GM12878 (cell line): ENCODE measurements at regions not wholly inside any gene's neighbourhood (a gene's known extent, or its start where the extent isn't known, plus 50 kb on each side); places are given as distances from the start of the nearest gene placed in this dataset.

Experiments used
- BHLHE40 ChIP-seq, 2 experiments: fragments of 450-650 bp in 1 of 2; IDR thresholded peaks; 2 replicates each; pipeline ENCODE4 v1.6.1; 2011 to 2017; ENCODE audit warnings: low read depth in 2 of 2, borderline replicate concordance in 1 of 2, improper control_type of control experiment in 1 of 2, low read length in 1 of 2, mild to moderate bottlenecking in 1 of 2
- CEBPB ChIP-seq, 2 experiments: fragments of 150-350 bp in 1 of 2; IDR thresholded peaks; 2 replicates each; pipeline ENCODE4 v1.6.1; 2012 to 2014; ENCODE audit warnings: low read depth in 2 of 2, low read length in 2 of 2, borderline replicate concordance in 1 of 2, inconsistent platforms in 1 of 2
- EGR1 ChIP-seq, 2 experiments: IDR thresholded peaks; 1 replicate in 1 of 2; 2 replicates in 1 of 2; pipeline ENCODE4 v1.6.1; 2011 to 2012; ENCODE audit warnings: low read depth in 2 of 2, low read length in 2 of 2, borderline replicate concordance in 1 of 2, mild to moderate bottlenecking in 1 of 2, moderate library complexity in 1 of 2
- FOXM1 ChIP-seq: IDR thresholded peaks from 2 replicates; pipeline ENCODE4 v1.6.1; 2012; ENCODE audit warnings: low read depth, mild to moderate bottlenecking, inconsistent platforms, low read length, moderate library complexity
- POLR2A ChIP-seq: IDR thresholded peaks from 2 replicates; pipeline ENCODE4 v1.6.1; 2011; ENCODE audit warnings: low read depth, mild to moderate bottlenecking, low read length
- RAD21 ChIP-seq: IDR thresholded peaks from 2 replicates; pipeline ENCODE4 v1.6.1; 2011; ENCODE audit warnings: mild to moderate bottlenecking, low read depth, low read length, moderate library complexity; ENCODE audit not compliant: insufficient read depth
- TAF1 ChIP-seq: IDR thresholded peaks from 2 replicates; pipeline ENCODE4 v1.6.1; 2011; ENCODE audit warnings: mild to moderate bottlenecking, low read depth, low read length, borderline replicate concordance
- ZNF24 ChIP-seq: fragments of 450-650 bp; IDR thresholded peaks from 2 replicates; pipeline ENCODE4 v1.6.1; 2017; ENCODE audit warnings: antibody characterized with exemption, mild to moderate bottlenecking
- TF ChIP-seq, protein P1 (sequence below), 3 experiments: IDR thresholded peaks in 2 of 3; conservative IDR thresholded peaks in 1 of 3; 2 replicates each; pipeline ENCODE4 v1.5.1; 2011; ENCODE audit warnings: low read depth in 3 of 3, low read length in 3 of 3, mild to moderate bottlenecking in 3 of 3, control low read depth in 2 of 3, moderate library complexity in 2 of 3, inconsistent platforms in 1 of 3, mixed read lengths in 1 of 3; ENCODE audit not compliant: control insufficient read depth in 2 of 3, insufficient read depth in 1 of 3; ENCODE audit errors: extremely low read depth in 1 of 3
- TF ChIP-seq, protein P2 (sequence below): fragments of 450-650 bp; IDR thresholded peaks from 2 replicates; pipeline ENCODE4 v1.6.1; 2017; ENCODE audit warnings: borderline replicate concordance

DNA sequence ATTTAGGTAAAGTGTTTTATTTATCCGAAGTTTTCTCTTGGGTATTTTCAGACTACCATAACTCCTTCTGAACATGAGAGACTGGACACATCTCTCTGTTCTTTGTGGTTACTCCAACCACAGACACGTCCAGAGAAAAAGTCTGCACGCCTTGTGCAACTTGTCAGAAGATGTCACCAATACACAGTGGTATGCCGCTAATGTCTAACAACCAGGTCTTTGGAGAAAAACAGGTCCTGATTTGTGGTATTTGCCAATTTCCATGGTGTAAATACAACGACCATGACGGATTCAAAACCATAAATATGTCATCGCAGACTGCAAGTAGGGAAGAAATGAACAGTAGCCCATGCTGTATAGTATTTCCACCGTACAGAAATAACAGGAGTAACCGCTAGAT lies 620.6 kb upstream of the ID2 start:
- TF ChIP-seq, protein P1, sequence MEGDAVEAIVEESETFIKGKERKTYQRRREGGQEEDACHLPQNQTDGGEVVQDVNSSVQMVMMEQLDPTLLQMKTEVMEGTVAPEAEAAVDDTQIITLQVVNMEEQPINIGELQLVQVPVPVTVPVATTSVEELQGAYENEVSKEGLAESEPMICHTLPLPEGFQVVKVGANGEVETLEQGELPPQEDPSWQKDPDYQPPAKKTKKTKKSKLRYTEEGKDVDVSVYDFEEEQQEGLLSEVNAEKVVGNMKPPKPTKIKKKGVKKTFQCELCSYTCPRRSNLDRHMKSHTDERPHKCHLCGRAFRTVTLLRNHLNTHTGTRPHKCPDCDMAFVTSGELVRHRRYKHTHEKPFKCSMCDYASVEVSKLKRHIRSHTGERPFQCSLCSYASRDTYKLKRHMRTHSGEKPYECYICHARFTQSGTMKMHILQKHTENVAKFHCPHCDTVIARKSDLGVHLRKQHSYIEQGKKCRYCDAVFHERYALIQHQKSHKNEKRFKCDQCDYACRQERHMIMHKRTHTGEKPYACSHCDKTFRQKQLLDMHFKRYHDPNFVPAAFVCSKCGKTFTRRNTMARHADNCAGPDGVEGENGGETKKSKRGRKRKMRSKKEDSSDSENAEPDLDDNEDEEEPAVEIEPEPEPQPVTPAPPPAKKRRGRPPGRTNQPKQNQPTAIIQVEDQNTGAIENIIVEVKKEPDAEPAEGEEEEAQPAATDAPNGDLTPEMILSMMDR (IDR thresholded peaks at IDR 0.05 in 2 of 3, conservative IDR thresholded peaks at IDR 0.05 in 1 of 3; ENCODE audit: control insufficient read depth in 2 of 3, extremely low read depth in 1 of 3, insufficient read depth in 1 of 3, low read depth in 3 of 3, low read length in 3 of 3): no peak
- TF ChIP-seq POLR2A (no peak), RAD21 (0 out of 2 replicates have a peak, but pooled peaks have one; percentile 14), TAF1 (no peak), ZNF24 (no peak), CEBPB (IDR thresholded peaks at IDR 0.05; ENCODE audit: borderline replicate concordance in 1 of 2, low read depth in 2 of 2, low read length in 2 of 2) (no peak), EGR1 (IDR thresholded peaks at IDR 0.05; ENCODE audit: borderline replicate concordance in 1 of 2, low read depth in 2 of 2, low read length in 2 of 2) (no peak), FOXM1 (no peak), BHLHE40 (IDR thresholded peaks at IDR 0.05; ENCODE audit: borderline replicate concordance in 1 of 2, low read depth in 2 of 2, low read length in 1 of 2) (0 out of 4 replicates have a peak, but pooled peaks of 1 of the 2 experiments have one; percentile 16)
- TF ChIP-seq, protein P2, sequence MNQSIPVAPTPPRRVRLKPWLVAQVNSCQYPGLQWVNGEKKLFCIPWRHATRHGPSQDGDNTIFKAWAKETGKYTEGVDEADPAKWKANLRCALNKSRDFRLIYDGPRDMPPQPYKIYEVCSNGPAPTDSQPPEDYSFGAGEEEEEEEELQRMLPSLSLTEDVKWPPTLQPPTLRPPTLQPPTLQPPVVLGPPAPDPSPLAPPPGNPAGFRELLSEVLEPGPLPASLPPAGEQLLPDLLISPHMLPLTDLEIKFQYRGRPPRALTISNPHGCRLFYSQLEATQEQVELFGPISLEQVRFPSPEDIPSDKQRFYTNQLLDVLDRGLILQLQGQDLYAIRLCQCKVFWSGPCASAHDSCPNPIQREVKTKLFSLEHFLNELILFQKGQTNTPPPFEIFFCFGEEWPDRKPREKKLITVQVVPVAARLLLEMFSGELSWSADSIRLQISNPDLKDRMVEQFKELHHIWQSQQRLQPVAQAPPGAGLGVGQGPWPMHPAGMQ: no peak
